ENCODE measurements at regions not wholly inside any gene's neighbourhood (a gene's known extent, or its start where the extent isn't known, plus 50 kb on each side); places are given as distances from the start of the nearest gene placed in this dataset.
"Not testable (repeated sequence)": the region's sequence is repeated elsewhere in the genome, so short reads cannot be mapped to it uniquely, and the experiment has no call there.

- no peak for DNase-seq (ENCODE audit: low spot score)
Observed at GRCh38 chr3:118075873-118076272, 958.8 kb downstream of the IGSF11 start.

DNA sequence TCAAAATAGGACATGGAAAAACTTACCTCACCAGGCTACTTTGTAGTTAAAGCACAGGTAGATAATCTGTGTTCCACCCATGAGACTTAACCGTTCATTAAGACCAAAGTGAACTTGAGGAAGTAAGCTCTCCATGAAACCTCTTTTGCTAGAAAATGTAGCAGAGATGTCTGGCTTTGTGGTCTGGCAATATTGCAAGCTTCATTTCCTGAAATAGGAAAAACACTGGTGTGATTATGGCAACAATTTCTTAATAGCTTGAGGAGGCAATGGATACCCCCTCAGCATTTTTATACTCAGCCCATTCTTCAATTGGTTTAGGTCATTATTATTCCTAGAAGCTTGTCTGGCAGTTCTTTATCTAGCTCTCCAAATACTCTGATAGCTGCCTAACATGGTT is 957.3 kb downstream of the IGSF11 start:
- no peak for DNase-seq (ENCODE audit: low spot score)

DNA sequence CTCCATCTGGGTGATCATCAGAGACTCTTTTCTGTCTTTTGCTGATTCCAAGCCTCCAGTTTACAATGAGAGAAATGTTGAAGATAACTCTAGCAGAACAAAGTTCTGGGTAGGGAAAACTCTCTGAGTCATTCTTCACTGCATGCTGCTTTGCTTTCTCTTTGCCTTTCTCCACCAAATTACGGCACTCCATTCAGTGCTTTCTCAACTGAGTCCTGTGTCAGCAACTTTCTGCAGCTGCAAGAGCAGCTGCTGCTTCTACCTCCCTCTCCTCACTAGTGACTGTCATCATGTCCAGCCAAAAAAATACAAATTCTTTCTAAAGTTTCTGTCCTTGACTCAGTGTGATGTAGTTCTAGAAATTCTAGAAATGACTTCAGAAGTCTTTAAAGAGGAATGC is 953.8 kb downstream of the IGSF11 start:
- no peak for DNase-seq (ENCODE audit: low spot score)

DNA sequence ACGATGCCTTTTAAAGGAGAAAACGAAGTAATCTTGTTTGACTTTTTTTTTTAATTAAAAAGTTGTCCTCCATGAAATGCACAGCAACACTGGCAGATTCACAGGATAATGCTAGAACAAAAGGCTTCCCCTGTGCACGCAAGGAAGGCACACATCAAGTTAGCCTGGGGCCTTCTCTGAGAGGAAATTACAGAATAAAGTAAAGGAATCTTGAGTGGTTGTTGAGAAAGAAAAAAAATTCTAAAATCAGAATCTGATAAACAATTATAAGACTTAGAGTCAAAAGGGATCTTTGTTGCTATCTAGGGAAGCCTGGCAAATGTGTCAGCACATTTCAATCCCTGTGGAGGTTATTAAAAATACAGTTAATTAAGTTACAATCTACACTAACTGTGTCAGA is 946.0 kb downstream of the IGSF11 start:
- DNase-seq (ENCODE audit: low spot score): no peak

DNA sequence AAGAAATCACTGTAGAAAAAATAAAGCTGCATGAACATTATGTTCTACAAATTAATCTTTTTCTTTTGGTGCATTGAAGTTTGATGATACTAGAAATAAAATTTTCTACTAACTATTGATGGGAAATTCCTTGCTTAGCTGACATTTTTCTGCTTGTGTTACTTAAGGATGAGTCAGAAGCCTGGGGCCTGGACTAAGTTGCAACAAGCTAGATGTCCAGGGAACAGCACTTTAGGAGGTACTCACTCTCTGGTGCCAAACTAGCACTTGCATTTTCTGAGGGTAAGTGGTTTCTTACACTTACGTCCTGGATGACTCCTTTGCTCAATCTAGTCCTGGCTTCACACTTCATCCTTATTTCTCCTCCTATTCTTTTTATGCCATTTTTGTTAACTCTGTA is 945.1 kb downstream of the IGSF11 start:
- no peak for DNase-seq (ENCODE audit: low spot score)

GRCh38 chr3:118097226-118097625 is 937.4 kb downstream of the IGSF11 start:
- no peak for DNase-seq (ENCODE audit: low spot score)

GRCh38 chr3:118097660-118098059 is 937.0 kb downstream of the IGSF11 start:
- DNase-seq (ENCODE audit: low spot score): no peak

GRCh38 chr3:118098827-118099226 is 935.8 kb downstream of the IGSF11 start:
- DNase-seq (ENCODE audit: low spot score): no peak

- DNase-seq (ENCODE audit: low spot score): no peak
Observed at GRCh38 chr3:118101891-118102290, 932.8 kb downstream of the IGSF11 start.

GRCh38 chr3:118102737-118103136 is 931.9 kb downstream of the IGSF11 start:
- no peak for DNase-seq (ENCODE audit: low spot score)

- DNase-seq (ENCODE audit: low spot score): no peak
Observed at GRCh38 chr3:118108201-118108600, 926.4 kb downstream of the IGSF11 start.

GRCh38 chr3:118108769-118109168 is 925.9 kb downstream of the IGSF11 start:
- no peak for DNase-seq (ENCODE audit: low spot score)

- DNase-seq (ENCODE audit: low spot score): no peak
Observed at GRCh38 chr3:118110211-118110610, 924.4 kb downstream of the IGSF11 start.

DNA sequence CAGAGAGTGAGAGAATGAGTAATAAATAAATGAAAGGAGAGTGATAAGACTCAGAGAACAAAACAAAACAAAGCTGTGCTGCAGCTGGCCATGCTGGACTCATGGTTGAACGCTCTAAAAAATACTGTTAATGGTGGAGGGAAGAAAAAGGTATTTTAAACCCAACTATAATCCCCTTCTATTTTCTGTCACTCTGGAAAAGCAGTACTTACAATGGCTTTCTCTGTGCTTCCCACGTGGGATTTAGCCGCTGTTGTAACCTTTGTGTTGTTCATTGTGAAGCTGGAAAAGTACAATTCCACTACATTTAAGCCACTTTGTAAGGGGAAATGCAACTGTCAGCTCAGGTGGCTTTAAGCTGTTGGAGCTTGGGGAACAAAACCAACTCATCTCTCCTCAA is 917.7 kb downstream of the IGSF11 start:
- DNase-seq (ENCODE audit: low spot score): no peak

GRCh38 chr3:118126751-118127150 is 907.9 kb downstream of the IGSF11 start:
- no peak for DNase-seq (ENCODE audit: low spot score)

GRCh38 chr3:118127992-118128391 is 906.7 kb downstream of the IGSF11 start:
- no peak for DNase-seq (ENCODE audit: low spot score)

DNA sequence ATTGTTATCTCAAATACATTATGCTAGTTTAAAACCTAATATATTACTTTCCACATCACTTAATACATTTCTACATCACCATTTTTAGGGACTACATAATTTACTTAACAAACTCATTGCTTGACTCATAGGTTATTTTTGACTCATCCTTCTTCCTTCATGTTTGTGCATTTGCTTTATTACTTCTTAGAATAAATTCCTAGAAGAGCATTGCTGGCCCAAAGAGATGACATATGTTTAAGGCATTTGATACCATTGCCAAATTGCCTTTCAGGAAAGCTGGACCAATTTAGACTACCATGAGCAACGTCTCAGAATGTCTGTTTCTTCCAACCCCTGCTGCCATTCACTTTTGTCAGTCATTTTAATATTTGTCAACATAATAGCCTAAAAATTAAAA is 905.8 kb downstream of the IGSF11 start:
- DNase-seq (ENCODE audit: low spot score): no peak

GRCh38 chr3:118137778-118138177 is 896.9 kb downstream of the IGSF11 start:
- DNase-seq (ENCODE audit: low spot score): no peak

DNA sequence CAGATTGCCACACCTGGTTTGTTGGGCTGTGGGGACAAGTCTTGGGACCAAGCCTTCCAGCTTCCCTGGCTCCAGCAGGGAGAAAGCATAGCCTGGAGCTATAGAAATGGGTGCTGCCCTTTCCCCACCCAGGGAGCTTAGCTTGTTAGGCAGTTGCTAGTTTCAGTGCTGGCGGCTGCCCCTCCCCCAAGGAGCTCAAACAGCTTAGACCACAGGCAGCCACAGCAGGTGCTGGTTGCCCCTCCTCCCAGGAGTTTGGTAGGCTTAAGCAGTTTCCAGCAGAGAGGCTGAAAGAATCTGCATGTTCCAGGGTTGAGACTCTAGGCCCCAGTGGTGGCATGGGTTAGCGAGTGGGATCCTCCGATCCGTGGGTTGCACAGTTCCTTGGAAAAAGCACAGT is 889.7 kb downstream of the IGSF11 start:
- DNase-seq (ENCODE audit: low spot score): no peak

DNA sequence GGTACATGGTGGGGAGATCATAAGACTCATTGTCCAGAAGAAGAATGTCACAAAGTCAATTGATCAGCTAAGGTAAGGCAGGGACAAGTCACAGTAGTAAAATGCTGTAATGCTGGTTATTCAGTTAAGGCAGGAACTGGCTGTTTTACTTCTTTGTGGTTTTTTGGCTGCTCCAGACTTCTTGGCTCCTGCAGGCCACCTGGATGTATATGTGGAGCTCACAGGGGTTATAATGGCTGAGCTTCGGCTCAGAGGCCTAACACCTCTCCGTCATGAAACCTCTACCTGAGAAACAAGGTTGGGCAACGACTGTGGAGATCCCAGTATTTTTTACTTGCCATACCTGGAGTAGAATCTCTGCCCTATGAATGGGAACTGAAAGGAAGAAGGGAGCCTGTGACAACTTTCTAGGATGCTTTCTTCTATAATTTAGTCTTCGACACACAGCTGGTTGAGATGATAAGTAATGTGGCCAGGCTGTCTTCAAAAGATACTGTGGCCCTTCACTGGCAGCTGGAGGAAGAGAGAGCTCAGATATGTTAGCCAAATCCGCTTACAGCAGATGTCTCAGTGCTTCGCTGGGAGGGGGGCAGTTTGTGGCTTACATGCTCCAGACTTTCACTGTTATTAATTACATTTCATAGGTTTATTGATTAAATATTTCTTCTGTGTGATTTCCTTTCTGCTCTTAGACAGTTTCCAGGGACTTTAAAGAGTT is 887.8 kb downstream of the IGSF11 start:
- no peak for DNase-seq (ENCODE audit: low spot score)

DNA sequence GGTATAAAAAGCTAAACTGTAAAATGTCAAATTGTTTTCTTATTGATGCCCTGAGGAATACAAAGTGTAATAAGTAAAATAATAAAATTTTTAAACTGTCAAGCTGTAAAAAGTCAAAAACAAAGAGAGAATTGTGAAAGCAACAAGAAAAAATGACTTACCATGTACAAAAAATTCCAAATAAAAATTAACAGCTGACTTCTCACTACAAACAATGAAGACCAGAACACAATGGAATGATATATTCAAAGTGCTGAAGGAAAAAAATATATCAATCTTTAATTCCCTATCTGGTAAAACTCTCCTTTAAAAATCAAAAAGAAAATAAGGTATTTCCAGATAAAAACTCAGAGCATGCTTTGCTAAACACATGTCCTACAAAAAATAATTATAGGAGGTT is 883.5 kb downstream of the IGSF11 start:
- DNase-seq (ENCODE audit: low spot score): no peak

DNA sequence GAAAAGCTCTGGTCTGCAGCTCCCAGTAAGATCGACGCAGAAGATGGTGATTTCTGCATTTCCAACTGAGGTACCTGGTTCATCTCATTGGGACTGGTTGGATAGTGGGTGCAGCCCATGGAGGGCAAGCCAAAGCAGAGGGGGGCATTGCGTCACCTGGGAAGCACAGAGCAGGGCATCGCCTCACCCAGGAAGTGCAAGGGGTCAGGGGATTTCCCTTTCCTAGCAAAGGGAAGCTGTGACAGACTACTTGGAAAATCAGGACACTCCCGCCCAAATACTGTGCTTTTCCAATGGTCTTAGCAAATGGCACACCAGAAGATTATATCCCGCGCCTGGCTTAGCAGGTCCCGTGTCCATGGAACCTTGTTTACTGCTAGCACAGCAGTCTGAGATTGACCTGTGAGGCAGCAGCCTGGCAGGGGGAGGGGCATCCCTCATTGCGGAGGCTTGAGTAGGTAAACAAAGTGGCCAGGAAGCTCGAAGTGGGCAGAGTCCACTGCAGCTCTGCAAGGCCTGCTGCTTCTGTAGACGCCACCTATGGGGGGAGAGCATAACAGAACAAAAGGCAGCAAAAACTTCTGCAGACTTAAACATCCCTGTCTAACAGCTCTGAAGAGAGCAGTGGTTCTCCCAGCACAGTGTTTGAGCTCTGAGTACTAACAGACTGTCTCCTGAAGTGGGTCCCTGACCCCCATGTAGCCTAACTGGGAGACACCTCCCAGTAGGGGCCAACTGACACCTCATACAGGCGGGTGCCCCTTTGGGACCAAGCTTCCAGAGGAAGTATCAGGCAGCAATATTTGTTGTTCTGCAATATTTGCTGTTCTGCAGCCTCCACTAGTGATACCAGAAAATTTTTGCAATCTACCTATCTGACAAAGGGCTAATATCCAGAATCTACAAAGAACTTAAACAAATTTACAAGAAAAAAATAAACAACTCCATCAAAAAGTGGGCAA is 871.7 kb downstream of the IGSF11 start:
- DNase-seq (ENCODE audit: low spot score): not testable (repeated sequence)

GRCh38 chr3:118165413-118165812 is 869.2 kb downstream of the IGSF11 start:
- DNase-seq (ENCODE audit: low spot score): no peak

Measured in activated CD4-positive, alpha-beta T cell treated with anti-CD3 and anti-CD28 coated beads, Interleukin-2, Interleukin-4, amounts not matched to agents 100 ng/mL and 50 ng/mL, durations not matched to agents 16 hours and 8 hours (primary cell).